Left ventricle myocardium inferior (tissue), 1 donor: ENCODE measurements at regions not wholly inside any gene's neighbourhood (a gene's known extent, or its start where the extent isn't known, plus 50 kb on each side); places are given as distances from the start of the nearest gene placed in this dataset.

Experiments used
- DNase-seq: peaks from one replicate; pipeline ENCODE4 v3.0.0-alpha.2; 2020
- H3K27ac ChIP-seq: fragments of 200-600 bp; replicated peaks from 2 replicates; pipeline ENCODE4 v1.8.0; 2021
- H3K27me3 ChIP-seq: fragments of 200-600 bp; 2 replicates; pipeline ENCODE4 v1.8.0; 2021; ENCODE audit warnings: low read depth
- H3K36me3 ChIP-seq: fragments of 200-600 bp; 2 replicates; pipeline ENCODE4 v1.8.0; 2021
- H3K4me1 ChIP-seq: fragments of 200-600 bp; 2 replicates; pipeline ENCODE4 v1.8.0; 2021
- H3K4me3 ChIP-seq: fragments of 200-600 bp; 2 replicates; pipeline ENCODE4 v1.8.0; 2021; ENCODE audit warnings: mild to moderate bottlenecking, moderate library complexity
- H3K9me3 ChIP-seq: fragments of 200-600 bp; replicated peaks from 2 replicates; pipeline ENCODE4 v1.8.0; 2021
- CTCF ChIP-seq: fragments of 200-600 bp; IDR thresholded peaks from 2 replicates; pipeline ENCODE4 v1.8.0; 2021; ENCODE audit warnings: antibody characterized with exemption, mild to moderate bottlenecking, borderline replicate concordance
- intact Hi-C: fragments of 100-400 bp; cut with micrococcal nuclease; formaldehyde crosslinking; loops from one replicate; pipeline ENCODE4 v1.11.0; 2022
- donor health status: DM: no; HTN: yes; CAD: no; lungs with severe emphysema.

GRCh38 chr5:166979307-166979895 lies 1312.0 kb upstream of the WWC1 start:
- intact Hi-C loops = no loop called here
- no peaks in the 10 kb centered on the region for H3K9me3 ChIP-seq
- H3K27ac ChIP-seq = no peak overlapping the region
- no peak for TF ChIP-seq CTCF
- peak overlapping the region; percentile 63 for H3K4me3 ChIP-seq
- DNase-seq = no peak
- no peaks in the 10 kb centered on the region for H3K36me3 ChIP-seq
- peaks cover 43% of the 10 kb centered on the region for H3K27me3 ChIP-seq
- peaks cover 17% of the 10 kb centered on the region for H3K4me1 ChIP-seq

GRCh38 chr5:166980666-166981065 lies 1310.8 kb upstream of the WWC1 start:
- Histone ChIP-seq H3K4me1 (peaks cover 17% of the 10 kb centered on the region), H3K9me3 (no peaks in the 10 kb centered on the region), H3K4me3 (no peak overlapping the region), H3K27ac (no peak overlapping the region), H3K27me3 (peaks cover 55% of the 10 kb centered on the region), H3K36me3 (no peaks in the 10 kb centered on the region)
- no peak for DNase-seq
- no peak for TF ChIP-seq CTCF
- intact Hi-C loops = no loop called here

- Histone ChIP-seq H3K27me3 (peaks cover 68% of the 10 kb centered on the region), H3K27ac (no peak overlapping the region), H3K4me1 (peaks cover 17% of the 10 kb centered on the region), H3K36me3 (no peaks in the 10 kb centered on the region), H3K4me3 (no peak overlapping the region), H3K9me3 (no peaks in the 10 kb centered on the region)
- intact Hi-C loops = no loop called here
- no peak for TF ChIP-seq CTCF
- no peak for DNase-seq
These were observed 1309.2 kb upstream of the WWC1 start for GRCh38 chr5:166982226-166982625.

GRCh38 chr5:166991601-166992000 lies 1299.8 kb upstream of the WWC1 start:
- Histone ChIP-seq H3K4me1 (no peaks in the 10 kb centered on the region), H3K4me3 (no peak overlapping the region), H3K27me3 (peaks cover 10% of the 10 kb centered on the region), H3K27ac (no peak overlapping the region), H3K9me3 (no peaks in the 10 kb centered on the region), H3K36me3 (no peaks in the 10 kb centered on the region)
- TF ChIP-seq CTCF = no peak
- no peak for DNase-seq
- intact Hi-C loops = no loop called here

- no peak overlapping the region for H3K4me3 ChIP-seq
- no peaks in the 10 kb centered on the region for H3K9me3 ChIP-seq
- TF ChIP-seq CTCF = no peak
- no peaks in the 10 kb centered on the region for H3K4me1 ChIP-seq
- intact Hi-C loops = no loop called here
- no peak overlapping the region for H3K27ac ChIP-seq
- H3K36me3 ChIP-seq = no peaks in the 10 kb centered on the region
- DNase-seq = no peak
- peaks cover 5% of the 10 kb centered on the region for H3K27me3 ChIP-seq
These were observed 1299.3 kb upstream of the WWC1 start for GRCh38 chr5:166992108-166992507.
